Liver (tissue), 8 donors: ENCODE measurements at regions not wholly inside any gene's neighbourhood (a gene's known extent, or its start where the extent isn't known, plus 50 kb on each side); places are given as distances from the start of the nearest gene placed in this dataset.

Experiments used
- DNase-seq: peaks from one replicate; pipeline ENCODE4 v3.0.0-alpha.2; 2017; ENCODE audit warnings: low spot score
- H3K27ac ChIP-seq, 2 donors: one replicate each; pipeline ENCODE4 v1.7.0; 2013; ENCODE audit warnings: inconsistent platforms in 2 of 2, low read length in 2 of 2, control low read depth in 1 of 2, low read depth in 1 of 2, mild to moderate bottlenecking in 1 of 2
- H3K27me3 ChIP-seq, 4 donors: one replicate each; pipeline versions ENCODE4 v1.6.1 to v1.7.0; 2013; ENCODE audit warnings: low read length in 3 of 4, inconsistent platforms in 1 of 4, mild to moderate bottlenecking in 1 of 4, moderate library complexity in 1 of 4; ENCODE audit not compliant: control insufficient read depth in 4 of 4, insufficient read depth in 4 of 4
- H3K36me3 ChIP-seq, 4 donors: one replicate each; pipeline versions ENCODE4 v1.6.1 to v1.7.0; 2013; ENCODE audit warnings: low read length in 3 of 4, mild to moderate bottlenecking in 3 of 4, low read depth in 1 of 4, moderate library complexity in 1 of 4; ENCODE audit not compliant: control insufficient read depth in 4 of 4, insufficient read depth in 3 of 4
- H3K4me1 ChIP-seq, 4 donors: one replicate each; pipeline versions ENCODE4 v1.6.1 to v1.7.0; 2013; ENCODE audit warnings: low read length in 3 of 4, mild to moderate bottlenecking in 3 of 4, moderate library complexity in 1 of 4; ENCODE audit not compliant: control insufficient read depth in 4 of 4, insufficient read depth in 4 of 4
- H3K4me3 ChIP-seq, 3 donors: one replicate each; pipeline versions ENCODE4 v1.6.1 to v1.7.0; 2013; ENCODE audit warnings: low read length in 3 of 3, control low read depth in 1 of 3, low read depth in 1 of 3, mild to moderate bottlenecking in 1 of 3
- H3K9ac ChIP-seq, 2 donors: one replicate each; pipeline ENCODE4 v1.7.0; 2013; ENCODE audit warnings: low read length in 2 of 2, mild to moderate bottlenecking in 2 of 2, moderate library complexity in 2 of 2, control low read depth in 1 of 2, low read depth in 1 of 2
- H3K9me3 ChIP-seq, 4 donors: one replicate each; pipeline versions ENCODE4 v1.6.1 to v1.7.0; 2013; ENCODE audit warnings: low read length in 3 of 4; ENCODE audit not compliant: control insufficient read depth in 4 of 4
- EGR1 ChIP-seq, 2 donors: IDR thresholded peaks; 2 replicates each; pipeline ENCODE4 v1.6.1; 2016 to 2018; ENCODE audit warnings: antibody characterized with exemption in 2 of 2, low read depth in 2 of 2
- FOXA1 ChIP-seq: IDR thresholded peaks from 2 replicates; pipeline ENCODE4 v1.6.1; 2016; ENCODE audit warnings: antibody characterized with exemption
- GABPA ChIP-seq, 2 donors: IDR thresholded peaks in 1 of 2; conservative IDR thresholded peaks in 1 of 2; 2 replicates each; pipeline ENCODE4 v1.6.1; 2016; ENCODE audit warnings: antibody characterized with exemption in 2 of 2, mild to moderate bottlenecking in 1 of 2, moderate library complexity in 1 of 2
- HNF4A ChIP-seq, 2 donors: conservative IDR thresholded peaks; 2 replicates each; pipeline ENCODE4 v1.6.1; 2016; ENCODE audit warnings: antibody characterized with exemption in 2 of 2, mild to moderate bottlenecking in 2 of 2
- HNF4G ChIP-seq: IDR thresholded peaks from 2 replicates; pipeline ENCODE4 v1.6.1; 2016; ENCODE audit warnings: antibody characterized with exemption
- NR2F2 ChIP-seq: IDR thresholded peaks from 2 replicates; pipeline ENCODE4 v1.6.1; 2016; ENCODE audit warnings: antibody characterized with exemption
- RAD21 ChIP-seq, 2 donors: IDR thresholded peaks; 2 replicates each; pipeline ENCODE4 v1.6.1; 2016; ENCODE audit warnings: antibody characterized with exemption in 2 of 2, mild to moderate bottlenecking in 2 of 2
- SP1 ChIP-seq: IDR thresholded peaks from 2 replicates; pipeline ENCODE4 v1.6.1; 2018; ENCODE audit warnings: antibody characterized with exemption, mild to moderate bottlenecking
- TAF1 ChIP-seq: conservative IDR thresholded peaks from 2 replicates; pipeline ENCODE4 v1.6.1; 2016; ENCODE audit warnings: antibody characterized with exemption, mild to moderate bottlenecking
- YY1 ChIP-seq: IDR thresholded peaks from 2 replicates; pipeline ENCODE4 v1.6.1; 2016; ENCODE audit warnings: antibody characterized with exemption, mild to moderate bottlenecking
- WGBS: extraction: QIAGEN DNeasy Blood & Tissue Kit; methylation state at CpG from one replicate; pipeline ENCODE4 v1.1.7; 2013; 5-methylcytosine and 5-hydroxymethylcytosine counted together
- TF ChIP-seq, protein P1 (sequence below): IDR thresholded peaks from 2 replicates; pipeline ENCODE4 v1.6.1; 2016; ENCODE audit warnings: antibody characterized with exemption
- TF ChIP-seq, protein P2 (sequence below): IDR thresholded peaks from 2 replicates; pipeline ENCODE4 v1.6.1; 2016; ENCODE audit warnings: antibody characterized with exemption
- TF ChIP-seq, protein P3 (sequence below): IDR thresholded peaks from 2 replicates; pipeline ENCODE4 v1.6.1; 2016; ENCODE audit warnings: antibody characterized with exemption
- TF ChIP-seq, protein P4 (sequence below): fragments of 150-350 bp; IDR thresholded peaks from 2 replicates; pipeline ENCODE4 v1.5.1; 2017; ENCODE audit warnings: improper control_type of control experiment, low read depth, low read length; ENCODE audit not compliant: missing input control
- donor health status: healthy.
- donor health status: healthy.
- donor health status: healthy.
- donor health status: healthy.
- donor health status: healthy.

DNA sequence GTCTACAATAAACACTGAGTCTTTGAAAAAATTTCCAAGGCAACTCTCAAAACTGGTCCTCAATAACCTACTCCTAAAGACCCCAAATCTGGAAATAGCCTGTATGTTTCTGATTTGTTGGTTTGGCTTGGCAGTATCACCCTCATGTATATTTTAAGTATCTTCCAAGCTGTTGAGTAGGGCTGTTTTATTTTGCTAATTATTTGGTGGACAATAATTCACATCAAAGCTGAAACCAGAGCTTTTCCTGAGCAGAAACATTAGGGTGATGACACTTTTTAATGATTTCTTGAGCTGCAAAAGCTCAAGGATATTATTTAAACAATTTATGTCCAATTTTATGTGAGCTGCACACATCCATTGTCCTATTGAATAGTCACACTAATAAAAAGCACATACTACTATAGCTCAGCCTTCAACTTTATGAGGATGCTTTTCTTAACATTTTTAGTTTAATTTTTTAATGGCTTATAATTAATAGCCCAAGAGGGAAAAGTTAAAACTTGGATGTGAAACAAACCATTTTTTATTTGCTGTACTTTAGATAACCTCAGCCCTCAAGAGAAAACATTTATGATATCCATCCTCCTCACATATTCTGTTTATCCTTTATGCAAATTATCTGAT is 393.1 kb downstream of the TAF11L14 start:
- Histone ChIP-seq H3K4me1 (no peaks in the 10 kb centered on the region), H3K27ac (no peak overlapping the region), H3K9me3 (no peaks in the 10 kb centered on the region), H3K27me3 (no peaks in the 10 kb centered on the region), H3K36me3 (no peaks in the 10 kb centered on the region), H3K4me3 (no peak overlapping the region), H3K9ac (no peak overlapping the region)
- no peak for DNase-seq
- TF ChIP-seq EGR1 (IDR thresholded peaks at IDR 0.05; ENCODE audit: low read depth in 2 of 2): no peak
- TF ChIP-seq, protein P1, sequence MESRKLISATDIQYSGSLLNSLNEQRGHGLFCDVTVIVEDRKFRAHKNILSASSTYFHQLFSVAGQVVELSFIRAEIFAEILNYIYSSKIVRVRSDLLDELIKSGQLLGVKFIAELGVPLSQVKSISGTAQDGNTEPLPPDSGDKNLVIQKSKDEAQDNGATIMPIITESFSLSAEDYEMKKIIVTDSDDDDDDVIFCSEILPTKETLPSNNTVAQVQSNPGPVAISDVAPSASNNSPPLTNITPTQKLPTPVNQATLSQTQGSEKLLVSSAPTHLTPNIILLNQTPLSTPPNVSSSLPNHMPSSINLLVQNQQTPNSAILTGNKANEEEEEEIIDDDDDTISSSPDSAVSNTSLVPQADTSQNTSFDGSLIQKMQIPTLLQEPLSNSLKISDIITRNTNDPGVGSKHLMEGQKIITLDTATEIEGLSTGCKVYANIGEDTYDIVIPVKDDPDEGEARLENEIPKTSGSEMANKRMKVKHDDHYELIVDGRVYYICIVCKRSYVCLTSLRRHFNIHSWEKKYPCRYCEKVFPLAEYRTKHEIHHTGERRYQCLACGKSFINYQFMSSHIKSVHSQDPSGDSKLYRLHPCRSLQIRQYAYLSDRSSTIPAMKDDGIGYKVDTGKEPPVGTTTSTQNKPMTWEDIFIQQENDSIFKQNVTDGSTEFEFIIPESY: no peak
- TF ChIP-seq HNF4G: no peak
- TF ChIP-seq, protein P2, sequence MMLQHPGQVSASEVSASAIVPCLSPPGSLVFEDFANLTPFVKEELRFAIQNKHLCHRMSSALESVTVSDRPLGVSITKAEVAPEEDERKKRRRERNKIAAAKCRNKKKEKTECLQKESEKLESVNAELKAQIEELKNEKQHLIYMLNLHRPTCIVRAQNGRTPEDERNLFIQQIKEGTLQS: no peak
- TF ChIP-seq TAF1: no peak
- TF ChIP-seq YY1: no peak
- TF ChIP-seq NR2F2: no peak
- TF ChIP-seq, protein P3, sequence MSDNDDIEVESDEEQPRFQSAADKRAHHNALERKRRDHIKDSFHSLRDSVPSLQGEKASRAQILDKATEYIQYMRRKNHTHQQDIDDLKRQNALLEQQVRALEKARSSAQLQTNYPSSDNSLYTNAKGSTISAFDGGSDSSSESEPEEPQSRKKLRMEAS: no peak
- no peak for TF ChIP-seq FOXA1
- no peak for TF ChIP-seq SP1
- TF ChIP-seq GABPA (IDR thresholded peaks at IDR 0.05 in 1 of 2, conservative IDR thresholded peaks at IDR 0.05 in 1 of 2): no peak
- TF ChIP-seq HNF4A (conservative IDR thresholded peaks at IDR 0.05): no peak
- TF ChIP-seq, protein P4, sequence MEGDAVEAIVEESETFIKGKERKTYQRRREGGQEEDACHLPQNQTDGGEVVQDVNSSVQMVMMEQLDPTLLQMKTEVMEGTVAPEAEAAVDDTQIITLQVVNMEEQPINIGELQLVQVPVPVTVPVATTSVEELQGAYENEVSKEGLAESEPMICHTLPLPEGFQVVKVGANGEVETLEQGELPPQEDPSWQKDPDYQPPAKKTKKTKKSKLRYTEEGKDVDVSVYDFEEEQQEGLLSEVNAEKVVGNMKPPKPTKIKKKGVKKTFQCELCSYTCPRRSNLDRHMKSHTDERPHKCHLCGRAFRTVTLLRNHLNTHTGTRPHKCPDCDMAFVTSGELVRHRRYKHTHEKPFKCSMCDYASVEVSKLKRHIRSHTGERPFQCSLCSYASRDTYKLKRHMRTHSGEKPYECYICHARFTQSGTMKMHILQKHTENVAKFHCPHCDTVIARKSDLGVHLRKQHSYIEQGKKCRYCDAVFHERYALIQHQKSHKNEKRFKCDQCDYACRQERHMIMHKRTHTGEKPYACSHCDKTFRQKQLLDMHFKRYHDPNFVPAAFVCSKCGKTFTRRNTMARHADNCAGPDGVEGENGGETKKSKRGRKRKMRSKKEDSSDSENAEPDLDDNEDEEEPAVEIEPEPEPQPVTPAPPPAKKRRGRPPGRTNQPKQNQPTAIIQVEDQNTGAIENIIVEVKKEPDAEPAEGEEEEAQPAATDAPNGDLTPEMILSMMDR: no peak

DNA sequence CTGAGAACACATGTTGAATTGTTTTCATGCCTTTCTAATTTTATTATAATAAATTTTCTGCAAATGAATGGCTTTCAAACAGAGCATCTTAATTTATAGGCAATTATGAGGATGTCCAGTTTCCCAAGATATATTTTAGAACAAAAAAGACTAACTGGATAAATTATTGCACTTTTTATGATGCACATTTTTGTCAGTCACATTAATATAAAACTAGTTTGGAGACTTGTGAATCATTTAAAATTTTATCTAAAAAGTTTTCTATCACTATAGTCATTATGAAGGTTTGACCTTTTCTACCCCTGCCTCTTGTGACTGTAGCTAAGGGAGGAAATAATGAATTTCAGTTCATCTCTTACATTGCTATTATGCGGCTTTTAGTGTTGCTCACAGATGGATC is 393.8 kb downstream of the TAF11L14 start:
- no peaks in the 10 kb centered on the region for H3K4me1 ChIP-seq
- 96% methylated on average over 1 of the region's 1 CpG for WGBS
- H3K9me3 ChIP-seq: no peaks in the 10 kb centered on the region

DNA sequence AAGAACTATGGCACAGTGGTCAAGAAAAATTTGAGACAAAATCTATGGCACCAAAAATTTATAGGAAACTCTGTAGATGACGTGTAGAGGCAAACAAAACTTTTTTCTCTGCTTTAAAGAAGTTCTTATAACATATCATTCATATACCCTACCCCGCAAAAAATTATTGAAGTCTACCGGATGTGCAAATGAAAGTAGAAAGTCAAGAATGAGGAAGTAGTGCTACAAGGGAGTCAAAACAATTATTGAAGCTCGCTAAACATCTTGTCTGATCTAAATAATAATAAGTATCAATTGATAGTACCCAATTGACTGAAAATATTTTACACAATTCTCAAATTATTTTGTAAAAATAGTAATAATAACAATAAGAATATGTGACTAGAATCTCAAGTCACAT is 398.5 kb downstream of the TAF11L14 start:
- no peaks in the 10 kb centered on the region for H3K9me3 ChIP-seq
- peaks cover 0 to 2% (median 0%) of the 10 kb centered on the region in 4 donors for H3K27me3 ChIP-seq
- H3K4me1 ChIP-seq: no peaks in the 10 kb centered on the region
- 74% methylated on average over 4 of the region's 4 CpGs for WGBS
- H3K4me3 ChIP-seq: no peak overlapping the region
- no peak overlapping the region for H3K9ac ChIP-seq
- no peaks in the 10 kb centered on the region for H3K36me3 ChIP-seq
- no peak for DNase-seq
- no peak for TF ChIP-seq RAD21 (IDR thresholded peaks at IDR 0.05)
- no peak overlapping the region for H3K27ac ChIP-seq

More for the DNA sequence above, 393.8 kb downstream of the TAF11L14 start:
- Histone ChIP-seq H3K27ac (no peak overlapping the region), H3K36me3 (no peaks in the 10 kb centered on the region), H3K27me3 (no peaks in the 10 kb centered on the region), H3K4me3 (no peak overlapping the region), H3K9ac (no peak overlapping the region)
- TF ChIP-seq HNF4A (conservative IDR thresholded peaks at IDR 0.05) (no peak), FOXA1 (no peak)
- no peak for DNase-seq
